ENCODE measurements at regions not wholly inside any gene's neighbourhood (a gene's known extent, or its start where the extent isn't known, plus 50 kb on each side); places are given as distances from the start of the nearest gene placed in this dataset.

GRCh38 chr2:83072767-83073166 lies 1386.3 kb downstream of the SUCLG1 start:
- no peaks in the 10 kb centered on the region for H3K9me2 ChIP-seq (ENCODE audit: low read depth, low read length)
- no peaks in the 10 kb centered on the region for H3K27me3 ChIP-seq (ENCODE audit: insufficient read depth, low read length)
- H3K4me2 ChIP-seq (ENCODE audit: low read length) = no peak overlapping the region
- no peaks in the 10 kb centered on the region for H4K20me1 ChIP-seq (ENCODE audit: insufficient read depth, low read length)
- no peak overlapping the region for H3K4me3 ChIP-seq (ENCODE audit: low read depth, low read length, poor library complexity, severe bottlenecking)
- H3K36me3 ChIP-seq (ENCODE audit: insufficient read depth, low read length) = no peaks in the 10 kb centered on the region
- H2AFZ ChIP-seq (ENCODE audit: low read length) = no peak overlapping the region
- H3K4me1 ChIP-seq (ENCODE audit: insufficient read depth, low read length, severe bottlenecking) = no peaks in the 10 kb centered on the region
- no peaks in the 10 kb centered on the region for H3K9me3 ChIP-seq (ENCODE audit: low read length)
- no peak overlapping the region for H3K9ac ChIP-seq (ENCODE audit: low read length)
- no peak overlapping the region for H3K27ac ChIP-seq (ENCODE audit: low read depth, low read length, poor library complexity, severe bottlenecking)
- TF ChIP-seq CTCF (IDR thresholded peaks at IDR 0.05; ENCODE audit: low read length) (no peak), EZH2 (IDR thresholded peaks at IDR 0.05; ENCODE audit: borderline replicate concordance, low read length) (no peak)
- H3K79me2 ChIP-seq (ENCODE audit: insufficient read depth, low read length) = no peaks in the 10 kb centered on the region
- H3F3A ChIP-seq (ENCODE audit: insufficient read depth, low read length) = no peaks in the 10 kb centered on the region

GRCh38 chr2:83071914-83072313 lies 1387.2 kb downstream of the SUCLG1 start:
- no peaks in the 10 kb centered on the region for H3K36me3 ChIP-seq (ENCODE audit: insufficient read depth, low read length)
- no peak overlapping the region for H2AFZ ChIP-seq (ENCODE audit: low read length)

GRCh38 chr2:83071352-83071751 lies 1387.7 kb downstream of the SUCLG1 start:
- Histone ChIP-seq H3K9me3 (ENCODE audit: low read length) (no peaks in the 10 kb centered on the region), H3F3A (ENCODE audit: insufficient read depth, low read length) (no peaks in the 10 kb centered on the region), H3K27ac (ENCODE audit: low read depth, low read length, poor library complexity, severe bottlenecking) (no peak overlapping the region), H3K9me2 (ENCODE audit: low read depth, low read length) (no peaks in the 10 kb centered on the region), H3K4me3 (ENCODE audit: low read depth, low read length, poor library complexity, severe bottlenecking) (no peak overlapping the region), H2AFZ (ENCODE audit: low read length) (no peak overlapping the region), H4K20me1 (ENCODE audit: insufficient read depth, low read length) (no peaks in the 10 kb centered on the region), H3K79me2 (ENCODE audit: insufficient read depth, low read length) (no peaks in the 10 kb centered on the region), H3K9ac (ENCODE audit: low read length) (no peak overlapping the region), H3K4me2 (ENCODE audit: low read length) (no peak overlapping the region), H3K4me1 (ENCODE audit: insufficient read depth, low read length, severe bottlenecking) (no peaks in the 10 kb centered on the region), H3K36me3 (ENCODE audit: insufficient read depth, low read length) (no peaks in the 10 kb centered on the region), H3K27me3 (ENCODE audit: insufficient read depth, low read length) (no peaks in the 10 kb centered on the region)
- TF ChIP-seq CTCF (IDR thresholded peaks at IDR 0.05; ENCODE audit: low read length) (no peak), EZH2 (IDR thresholded peaks at IDR 0.05; ENCODE audit: borderline replicate concordance, low read length) (no peak)

More at GRCh38 chr2:83071914-83072313, 1387.2 kb downstream of the SUCLG1 start:
- Histone ChIP-seq H3F3A (ENCODE audit: insufficient read depth, low read length) (no peaks in the 10 kb centered on the region), H3K9me2 (ENCODE audit: low read depth, low read length) (no peaks in the 10 kb centered on the region), H3K4me1 (ENCODE audit: insufficient read depth, low read length, severe bottlenecking) (no peaks in the 10 kb centered on the region), H3K27ac (ENCODE audit: low read depth, low read length, poor library complexity, severe bottlenecking) (no peak overlapping the region), H4K20me1 (ENCODE audit: insufficient read depth, low read length) (no peaks in the 10 kb centered on the region), H3K9me3 (ENCODE audit: low read length) (no peaks in the 10 kb centered on the region), H3K9ac (ENCODE audit: low read length) (no peak overlapping the region), H3K79me2 (ENCODE audit: insufficient read depth, low read length) (no peaks in the 10 kb centered on the region), H3K4me3 (ENCODE audit: low read depth, low read length, poor library complexity, severe bottlenecking) (no peak overlapping the region), H3K4me2 (ENCODE audit: low read length) (no peak overlapping the region), H3K27me3 (ENCODE audit: insufficient read depth, low read length) (no peaks in the 10 kb centered on the region)
- no peak for TF ChIP-seq EZH2 (IDR thresholded peaks at IDR 0.05; ENCODE audit: borderline replicate concordance, low read length)
- no peak for TF ChIP-seq CTCF (IDR thresholded peaks at IDR 0.05; ENCODE audit: low read length)
